ENCODE measurements at regions not wholly inside any gene's neighbourhood (a gene's known extent, or its start where the extent isn't known, plus 50 kb on each side); places are given as distances from the start of the nearest gene placed in this dataset.

GRCh38 chr11:21838427-21838826 is 354.5 kb upstream of the ANO5 start:
- Histone ChIP-seq H3K4me2 (ENCODE audit: low read depth, low read length) (no peak overlapping the region), H2AFZ (ENCODE audit: low read length) (no peak overlapping the region), H3K9ac (ENCODE audit: insufficient read depth, low read depth, low read length) (no peak overlapping the region), H4K20me1 (ENCODE audit: insufficient read depth, low read length) (no peaks in the 10 kb centered on the region), H3K79me2 (ENCODE audit: insufficient read depth, low read length) (no peaks in the 10 kb centered on the region), H3K27me3 (ENCODE audit: control insufficient read depth in 1 of 2, insufficient read depth in 2 of 2, low read length in 2 of 2) (no peaks in the 10 kb centered on the region), H3K27ac (ENCODE audit: extremely low read length, insufficient read depth, low read length) (no peak overlapping the region), H3K36me3 (replicated peaks in 1 of 2; ENCODE audit: control insufficient read depth in 1 of 2, insufficient read depth in 2 of 2, low read length in 2 of 2) (no peaks in the 10 kb centered on the region), H3K9me3 (ENCODE audit: low read length) (peaks cover 21% of the 10 kb centered on the region), H3K4me1 (ENCODE audit: insufficient read depth, low read length) (peaks cover 15% of the 10 kb centered on the region), H3K4me3 (replicated peaks in 1 of 3; ENCODE audit: insufficient read depth in 1 of 3, low read depth in 2 of 3, low read length in 3 of 3) (no peak overlapping the region)
- no peak for FAIRE-seq
- no peak for DNase-seq (ENCODE audit: low spot score)
- ChIA-PET CTCF (ENCODE audit: low intra/inter-chr PET ratio, low total read pairs) (no interaction called here), POLR2A (no interaction called here)
- BruUV-seq (replicated peaks) = no TSS peak
- 57% methylated on average over 3 of the region's 3 CpGs for WGBS (ENCODE audit: low lambda C conversion rate)
- ATAC-seq = no peak
- in situ Hi-C loops (cut with HindIII; ENCODE audit: extremely low pct_ligation_motif_present, low pct_unique_long_range_greater_than_20kb) (no loop called here), intact Hi-C loops (cut with micrococcal nuclease; ENCODE audit: unreplicated experiment) (no loop called here)
- TF ChIP-seq MAF1 (CRISPR knock-in tag; IDR thresholded peaks at IDR 0.05; ENCODE audit: borderline replicate concordance) = no peak
- TF ChIP-seq MATR3 (CRISPR knock-in tag; IDR thresholded peaks at IDR 0.05) = no peak
- no peak for TF ChIP-seq MXD4 (CRISPR knock-in tag; IDR thresholded peaks at IDR 0.05)
- no peak for TF ChIP-seq ZMAT5 (CRISPR knock-in tag; IDR thresholded peaks at IDR 0.05; ENCODE audit: borderline replicate concordance, low read depth)
- no peak for TF ChIP-seq TRIM22 (IDR thresholded peaks at IDR 0.05)
- no peak for TF ChIP-seq ZNF30 (CRISPR knock-in tag; IDR thresholded peaks at IDR 0.05)
- TF ChIP-seq, protein P1, sequence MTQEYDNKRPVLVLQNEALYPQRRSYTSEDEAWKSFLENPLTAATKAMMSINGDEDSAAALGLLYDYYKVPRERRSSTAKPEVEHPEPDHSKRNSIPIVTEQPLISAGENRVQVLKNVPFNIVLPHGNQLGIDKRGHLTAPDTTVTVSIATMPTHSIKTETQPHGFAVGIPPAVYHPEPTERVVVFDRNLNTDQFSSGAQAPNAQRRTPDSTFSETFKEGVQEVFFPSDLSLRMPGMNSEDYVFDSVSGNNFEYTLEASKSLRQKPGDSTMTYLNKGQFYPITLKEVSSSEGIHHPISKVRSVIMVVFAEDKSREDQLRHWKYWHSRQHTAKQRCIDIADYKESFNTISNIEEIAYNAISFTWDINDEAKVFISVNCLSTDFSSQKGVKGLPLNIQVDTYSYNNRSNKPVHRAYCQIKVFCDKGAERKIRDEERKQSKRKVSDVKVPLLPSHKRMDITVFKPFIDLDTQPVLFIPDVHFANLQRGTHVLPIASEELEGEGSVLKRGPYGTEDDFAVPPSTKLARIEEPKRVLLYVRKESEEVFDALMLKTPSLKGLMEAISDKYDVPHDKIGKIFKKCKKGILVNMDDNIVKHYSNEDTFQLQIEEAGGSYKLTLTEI (CRISPR knock-in tag; conservative IDR thresholded peaks at IDR 0.05) = no peak
- TF ChIP-seq SMYD3 (CRISPR knock-in tag; IDR thresholded peaks at IDR 0.05) = no peak
- no peak for TF ChIP-seq CBX2 (IDR thresholded peaks at IDR 0.05; ENCODE audit: low read depth, low read length)
- TF ChIP-seq CBX2 (CRISPR knock-in tag; IDR thresholded peaks at IDR 0.05; ENCODE audit: low read depth) = no peak
- TF ChIP-seq FLYWCH1 (CRISPR knock-in tag; IDR thresholded peaks at IDR 0.05) = no peak
